DOHH2 (cell line): ENCODE measurements at regions not wholly inside any gene's neighbourhood (a gene's known extent, or its start where the extent isn't known, plus 50 kb on each side); places are given as distances from the start of the nearest gene placed in this dataset.

Experiments used
- EZH2phosphoT487 ChIP-seq: fragments of 200-600 bp; sonication (generic); IDR thresholded peaks from 2 replicates; pipeline ENCODE4 v1.6.1; 2017; ENCODE audit warnings: borderline replicate concordance, mild to moderate bottlenecking, antibody characterized with exemption, low read length, moderate library complexity, mixed read lengths
- TF ChIP-seq, protein P1 (sequence below): fragments of 200-600 bp; sonication (generic); IDR thresholded peaks from one replicate; pipeline ENCODE4 v1.5.1; 2014; ENCODE audit warnings: antibody characterized with exemption, mild to moderate bottlenecking, low read depth, low read length; ENCODE audit not compliant: poor library complexity, severe bottlenecking

DNA sequence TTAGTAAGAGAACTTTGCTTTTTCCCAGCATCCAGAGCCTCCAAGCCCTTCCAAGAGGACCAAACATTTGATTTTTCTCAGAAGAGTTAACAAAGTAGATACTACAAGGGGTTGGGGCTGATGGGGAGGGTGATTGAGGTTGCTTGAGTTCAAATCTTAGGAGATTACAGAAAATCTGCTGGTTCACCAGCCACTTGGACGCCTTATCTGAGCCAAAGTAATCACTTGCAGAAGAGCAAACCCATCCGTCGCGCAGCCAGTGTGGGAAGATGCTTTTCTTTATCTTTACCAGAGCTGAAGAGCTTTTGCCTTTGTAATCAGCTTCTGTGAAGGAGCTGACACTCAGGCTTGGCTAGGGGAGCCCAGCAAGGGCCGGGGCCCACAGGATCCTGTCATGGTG, 91.9 kb upstream of the CTTNBP2NL start:
- TF ChIP-seq, protein P1, sequence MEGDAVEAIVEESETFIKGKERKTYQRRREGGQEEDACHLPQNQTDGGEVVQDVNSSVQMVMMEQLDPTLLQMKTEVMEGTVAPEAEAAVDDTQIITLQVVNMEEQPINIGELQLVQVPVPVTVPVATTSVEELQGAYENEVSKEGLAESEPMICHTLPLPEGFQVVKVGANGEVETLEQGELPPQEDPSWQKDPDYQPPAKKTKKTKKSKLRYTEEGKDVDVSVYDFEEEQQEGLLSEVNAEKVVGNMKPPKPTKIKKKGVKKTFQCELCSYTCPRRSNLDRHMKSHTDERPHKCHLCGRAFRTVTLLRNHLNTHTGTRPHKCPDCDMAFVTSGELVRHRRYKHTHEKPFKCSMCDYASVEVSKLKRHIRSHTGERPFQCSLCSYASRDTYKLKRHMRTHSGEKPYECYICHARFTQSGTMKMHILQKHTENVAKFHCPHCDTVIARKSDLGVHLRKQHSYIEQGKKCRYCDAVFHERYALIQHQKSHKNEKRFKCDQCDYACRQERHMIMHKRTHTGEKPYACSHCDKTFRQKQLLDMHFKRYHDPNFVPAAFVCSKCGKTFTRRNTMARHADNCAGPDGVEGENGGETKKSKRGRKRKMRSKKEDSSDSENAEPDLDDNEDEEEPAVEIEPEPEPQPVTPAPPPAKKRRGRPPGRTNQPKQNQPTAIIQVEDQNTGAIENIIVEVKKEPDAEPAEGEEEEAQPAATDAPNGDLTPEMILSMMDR = no peak
- no peak for TF ChIP-seq EZH2phosphoT487
